GM23338 (cell line): ENCODE measurements at regions not wholly inside any gene's neighbourhood (a gene's known extent, or its start where the extent isn't known, plus 50 kb on each side); places are given as distances from the start of the nearest gene placed in this dataset.

Experiments
- ATAC-seq: fragments of 200-7000 bp; cut with Tn5 transposase; 3 replicates; pipeline ENCODE4 v1.9.1; 2020
- DNase-seq: peaks from one replicate; pipeline ENCODE4 v3.0.0-alpha.2; 2015; ENCODE audit warnings: low spot score
- H2AFZ ChIP-seq: fragments of 200-600 bp; sonication (generic); 2 replicates; pipeline ENCODE4 v1.8.0; 2016; ENCODE audit warnings: antibody characterized with exemption, mild to moderate bottlenecking, moderate library complexity
- H3F3A ChIP-seq: fragments of 200-600 bp; sonication (generic); replicated peaks from 2 replicates; pipeline ENCODE4 v1.8.0; 2017; ENCODE audit warnings: antibody characterized with exemption, mixed run types, low read depth
- H3K27ac ChIP-seq: fragments of 200-600 bp; sonication (generic); 2 replicates; pipeline ENCODE4 v1.6.1; 2016; ENCODE audit warnings: low read depth
- H3K27me3 ChIP-seq: fragments of 200-600 bp; sonication (generic); 2 replicates; pipeline ENCODE4 v1.8.0; 2016; ENCODE audit warnings: mild to moderate bottlenecking, mixed run types, moderate library complexity; ENCODE audit not compliant: insufficient read depth
- H3K36me3 ChIP-seq: fragments of 200-600 bp; sonication (generic); 2 replicates; pipeline ENCODE4 v1.8.0; 2016; ENCODE audit warnings: mild to moderate bottlenecking; ENCODE audit not compliant: insufficient read depth
- H3K4me1 ChIP-seq: fragments of 200-600 bp; sonication (generic); 2 replicates; pipeline ENCODE4 v1.8.0; 2016; ENCODE audit warnings: mild to moderate bottlenecking, moderate library complexity; ENCODE audit not compliant: insufficient read depth
- H3K4me2 ChIP-seq: fragments of 200-600 bp; sonication (generic); 2 replicates; pipeline ENCODE4 v1.7.1; 2017; ENCODE audit warnings: mixed run types
- H3K4me3 ChIP-seq: fragments of 200-600 bp; sonication (generic); 2 replicates; pipeline ENCODE4 v1.6.1; 2016; ENCODE audit warnings: mixed run types
- H3K79me2 ChIP-seq: fragments of 200-600 bp; sonication (generic); replicated peaks from 2 replicates; pipeline ENCODE4 v1.8.0; 2017; ENCODE audit warnings: mild to moderate bottlenecking; ENCODE audit not compliant: insufficient read depth
- H3K9me2 ChIP-seq: fragments of 200-600 bp; sonication (generic); 2 replicates; pipeline ENCODE4 v1.8.0; 2017; ENCODE audit not compliant: insufficient read depth
- H4K20me1 ChIP-seq: fragments of 200-600 bp; sonication (generic); replicated peaks from 2 replicates; pipeline ENCODE4 v1.8.0; 2017; ENCODE audit warnings: mild to moderate bottlenecking; ENCODE audit not compliant: insufficient read depth
- H3K27ac Mint-ChIP-seq: 2 replicates; pipeline ENCODE4 v1.8.0; 2020; ENCODE audit warnings: inconsistent platforms, mild to moderate bottlenecking, moderate library complexity, mixed read lengths
- H3K27me3 Mint-ChIP-seq: 3 replicates; pipeline ENCODE4 v1.8.0; 2022; ENCODE audit warnings: low read depth, mild to moderate bottlenecking, moderate library complexity, mixed read lengths, inconsistent platforms; ENCODE audit not compliant: insufficient read depth, poor library complexity
- H3K36me3 Mint-ChIP-seq: 3 replicates; pipeline ENCODE4 v1.8.0; 2021; ENCODE audit warnings: low read depth, mild to moderate bottlenecking, inconsistent platforms, moderate library complexity, mixed read lengths
- H3K4me1 Mint-ChIP-seq: 3 replicates; pipeline ENCODE4 v1.8.0; 2020; ENCODE audit warnings: mild to moderate bottlenecking, inconsistent platforms, mixed read lengths
- H3K4me3 Mint-ChIP-seq: 3 replicates; pipeline ENCODE4 v1.8.0; 2021; ENCODE audit warnings: moderate library complexity, mild to moderate bottlenecking, inconsistent platforms, mixed read lengths
- H3K9me3 Mint-ChIP-seq: 3 replicates; pipeline ENCODE4 v1.8.0; 2020; ENCODE audit warnings: moderate library complexity, mild to moderate bottlenecking, inconsistent platforms, mixed read lengths
- CREB1 ChIP-seq: fragments of 250-450 bp; sonication (Bioruptor Pico); IDR thresholded peaks from 2 replicates; pipeline ENCODE4 v1.5.0; 2020; ENCODE audit warnings: low read depth, mild to moderate bottlenecking, moderate library complexity
- CTCF ChIP-seq, 2 experiments: fragments of 200-600 bp in 1 of 2; sonication (generic) in 1 of 2; conservative IDR thresholded peaks; 2 replicates each; pipeline versions ENCODE4 v1.5.1 to v1.6.1; 2016 to 2017; ENCODE audit warnings: antibody characterized with exemption in 2 of 2, low read depth in 2 of 2, mild to moderate bottlenecking in 2 of 2, moderate library complexity in 1 of 2
- ETS1 ChIP-seq: IDR thresholded peaks from 2 replicates; pipeline ENCODE4 v1.6.1; 2016; ENCODE audit warnings: antibody characterized with exemption
- REST ChIP-seq: IDR thresholded peaks from one replicate; pipeline ENCODE4 v1.6.1; 2018; ENCODE audit warnings: antibody characterized with exemption; ENCODE audit not compliant: unreplicated experiment

- peaks cover 11% of the 10 kb centered on the region for H3K4me1 Mint-ChIP-seq
- no peaks in the 10 kb centered on the region for H3K9me3 Mint-ChIP-seq
- Histone ChIP-seq H3K4me1 (no peaks in the 10 kb centered on the region; the same call in 1 of the 2 replicates), H3K27ac (no peak overlapping the region), H3K9me2 (no peaks in the 10 kb centered on the region), H3F3A (no peaks in the 10 kb centered on the region), H3K79me2 (no peaks in the 10 kb centered on the region), H2AFZ (0 out of 2 replicates have a peak overlapping the region, but pooled peaks have one; percentile 18), H3K4me2 (no peak overlapping the region), H3K27me3 (no peaks in the 10 kb centered on the region), H3K4me3 (no peak overlapping the region), H3K36me3 (no peaks in the 10 kb centered on the region), H4K20me1 (no peaks in the 10 kb centered on the region)
- no peaks in the 10 kb centered on the region for H3K27me3 Mint-ChIP-seq
- H3K27ac Mint-ChIP-seq, result no peak overlapping the region
- DNase-seq (peak; percentile 55), ATAC-seq (peak; percentile 88)
- H3K4me3 Mint-ChIP-seq, result no peak overlapping the region
- H3K36me3 Mint-ChIP-seq, result no peaks in the 10 kb centered on the region
- TF ChIP-seq CTCF (conservative IDR thresholded peaks at IDR 0.05; ENCODE audit: low read depth in 2 of 2) (peak; percentile 47 to 54), REST (no peak)
Observed at GRCh38 chr11:133681901-133682300, 149.6 kb upstream of the OPCML start.

GRCh38 chr11:133679896-133680295 is 147.6 kb upstream of the OPCML start:
- H3F3A ChIP-seq, result no peaks in the 10 kb centered on the region
- H3K4me1 ChIP-seq, result no peaks in the 10 kb centered on the region; the same call in 1 of the 2 replicates
- H3K4me3 Mint-ChIP-seq, result no peak overlapping the region
- H3K36me3 ChIP-seq, result no peaks in the 10 kb centered on the region
- H3K27me3 Mint-ChIP-seq, result no peaks in the 10 kb centered on the region
- no peak for DNase-seq
- peaks cover 11% of the 10 kb centered on the region for H3K4me1 Mint-ChIP-seq
- H3K36me3 Mint-ChIP-seq, result no peaks in the 10 kb centered on the region
- peak overlapping the region; percentile 56; the same call in 1 of the 2 replicates for H2AFZ ChIP-seq
- TF ChIP-seq CREB1 (CRISPR knock-in tag) (no peak), ETS1 (no peak), CTCF (conservative IDR thresholded peaks at IDR 0.05; ENCODE audit: low read depth in 2 of 2) (no peak)
- ATAC-seq, result no peak
- H4K20me1 ChIP-seq, result no peaks in the 10 kb centered on the region
- no peaks in the 10 kb centered on the region for H3K79me2 ChIP-seq
- H3K9me3 Mint-ChIP-seq, result no peaks in the 10 kb centered on the region
- no peaks in the 10 kb centered on the region for H3K27me3 ChIP-seq
- no peaks in the 10 kb centered on the region for H3K9me2 ChIP-seq
- no peak overlapping the region for H3K27ac Mint-ChIP-seq
- H3K27ac ChIP-seq, result no peak overlapping the region
- H3K4me3 ChIP-seq, result no peak overlapping the region
- H3K4me2 ChIP-seq, result no peak overlapping the region
